GM10266 (cell line): ENCODE measurements at regions not wholly inside any gene's neighbourhood (a gene's known extent, or its start where the extent isn't known, plus 50 kb on each side); places are given as distances from the start of the nearest gene placed in this dataset.
A peak's percentile ranks its signal among the peaks of the same experiment; 100 is the strongest.

Experiments
- DNase-seq: peaks from one replicate; pipeline ENCODE4 v3.0.0; 2012; ENCODE audit errors: extremely low spot score
- CTCF ChIP-seq: IDR thresholded peaks from 2 replicates; pipeline ENCODE4 v1.5.1; 2012; ENCODE audit warnings: mild to moderate bottlenecking, low read depth; ENCODE audit not compliant: control insufficient read depth, insufficient read depth; ENCODE audit errors: missing control alignments

- DNase-seq, result no peak
- TF ChIP-seq CTCF, result no peak
Observed at GRCh38 chr12:91590966-91591638, 408.5 kb upstream of the DCN start.

GRCh38 chr12:91588874-91589454 is 406.3 kb upstream of the DCN start:
- no peak for DNase-seq
- no peak for TF ChIP-seq CTCF

- DNase-seq, result no peak
- no peak for TF ChIP-seq CTCF
Observed at GRCh38 chr12:91586015-91586414, 403.4 kb upstream of the DCN start.

- TF ChIP-seq CTCF, result no peak
Observed at GRCh38 chr12:91582811-91583210, 400.2 kb upstream of the DCN start.

GRCh38 chr12:91579516-91580263 is 397.1 kb upstream of the DCN start:
- DNase-seq, result no peak
- TF ChIP-seq CTCF, result no peak

More at GRCh38 chr12:91582811-91583210, 400.2 kb upstream of the DCN start:
- DNase-seq, result no peak

- peak; percentile 34 for TF ChIP-seq CTCF
- peak; percentile 25 for DNase-seq
Observed at GRCh38 chr12:91577586-91578539, 395.2 kb upstream of the DCN start.
